HEK293 (cell line): ENCODE measurements at regions not wholly inside any gene's neighbourhood (a gene's known extent, or its start where the extent isn't known, plus 50 kb on each side); places are given as distances from the start of the nearest gene placed in this dataset.

Source experiments
- CTCF ChIP-seq: fragments of 450-650 bp; formaldehyde crosslinking; IDR thresholded peaks from 2 replicates; pipeline ENCODE4 v1.5.1; 2016; ENCODE audit warnings: missing biosample characterization, missing genetic modification characterization
- PRDM1 ChIP-seq: fragments of 450-650 bp; formaldehyde crosslinking; IDR thresholded peaks from 2 replicates; pipeline ENCODE4; 2016; ENCODE audit warnings: missing biosample characterization, missing genetic modification characterization
- REST ChIP-seq: fragments of 450-650 bp; formaldehyde crosslinking; IDR thresholded peaks from 2 replicates; pipeline ENCODE4 v1.5.1; 2016; ENCODE audit warnings: missing biosample characterization, missing genetic modification characterization
- TCF7L2 ChIP-seq: IDR thresholded peaks from 2 replicates; pipeline ENCODE4 v1.6.1; 2011; ENCODE audit warnings: low read depth, mild to moderate bottlenecking, inconsistent platforms, low read length, moderate library complexity, borderline replicate concordance
- ZNF2 ChIP-seq: fragments of 450-650 bp; formaldehyde crosslinking; IDR thresholded peaks from 2 replicates; pipeline ENCODE4 v1.5.1; 2016; ENCODE audit warnings: missing biosample characterization, missing genetic modification characterization
- ZNF23 ChIP-seq: fragments of 450-650 bp; formaldehyde crosslinking; IDR thresholded peaks from 2 replicates; pipeline ENCODE4 v1.5.1; 2016; ENCODE audit warnings: missing biosample characterization, missing genetic modification characterization, borderline replicate concordance
- ZNF24 ChIP-seq: fragments of 450-650 bp; formaldehyde crosslinking; IDR thresholded peaks from 2 replicates; pipeline ENCODE4 v1.5.1; 2016; ENCODE audit warnings: missing biosample characterization, missing genetic modification characterization
- ZNF292 ChIP-seq: fragments of 450-650 bp; formaldehyde crosslinking; IDR thresholded peaks from 2 replicates; pipeline ENCODE4 v1.5.1; 2016; ENCODE audit warnings: low read depth, missing biosample characterization, missing genetic modification characterization, borderline replicate concordance
- ZNF302 ChIP-seq: fragments of 450-650 bp; formaldehyde crosslinking; IDR thresholded peaks from 2 replicates; pipeline ENCODE4 v1.5.1; 2016; ENCODE audit warnings: missing biosample characterization, missing genetic modification characterization, low read depth
- ZNF335 ChIP-seq: fragments of 450-650 bp; formaldehyde crosslinking; conservative IDR thresholded peaks from 2 replicates; pipeline ENCODE4 v1.5.1; 2016; ENCODE audit warnings: missing biosample characterization, missing genetic modification characterization
- ZNF639 ChIP-seq: fragments of 450-650 bp; formaldehyde crosslinking; IDR thresholded peaks from 2 replicates; pipeline ENCODE4 v1.5.1; 2016; ENCODE audit warnings: missing biosample characterization, missing genetic modification characterization
- ZNF660 ChIP-seq: fragments of 450-650 bp; IDR thresholded peaks from 2 replicates; pipeline ENCODE4 v1.5.1; 2018; ENCODE audit warnings: missing biosample characterization, mild to moderate bottlenecking, missing genetic modification characterization

GRCh38 chr3:177599326-177599725 lies 402.0 kb upstream of the TBL1XR1 start:
- TF ChIP-seq CTCF = no peak
- no peak for TF ChIP-seq ZNF24 (tag by site-specific recombination)
- TF ChIP-seq ZNF23 = no peak
- no peak for TF ChIP-seq TCF7L2
- TF ChIP-seq ZNF2 (tag by site-specific recombination) = no peak
- no peak for TF ChIP-seq ZNF660 (tag by site-specific recombination)
- TF ChIP-seq ZNF302 = no peak
- no peak for TF ChIP-seq ZNF292 (tag by site-specific recombination)
- no peak for TF ChIP-seq REST (tag by site-specific recombination)
- TF ChIP-seq ZNF639 (tag by site-specific recombination) = no peak
- TF ChIP-seq PRDM1 (tag by site-specific recombination) = no peak
- TF ChIP-seq ZNF335 (tag by site-specific recombination) = no peak
